Stromal cell of bone marrow (primary cell): ENCODE measurements at regions not wholly inside any gene's neighbourhood (a gene's known extent, or its start where the extent isn't known, plus 50 kb on each side); places are given as distances from the start of the nearest gene placed in this dataset.

ENCODE experiments used
- DNase-seq: peaks from one replicate; pipeline ENCODE4 v3.0.0-alpha.2; 2012; ENCODE audit warnings: low read depth

- no peak for DNase-seq
Measured at GRCh38 chr9:129399634-129399990, 221.3 kb downstream of the C9orf50 start.

- DNase-seq, result no peak
Measured at GRCh38 chr9:129398961-129399633, 221.0 kb upstream of the IER5L start.

- no peak for DNase-seq
Measured at GRCh38 chr9:129398101-129398960, 220.3 kb upstream of the IER5L start.

GRCh38 chr9:129397335-129397734 is 219.3 kb upstream of the IER5L start:
- no peak for DNase-seq

- DNase-seq, result no peak
Measured at GRCh38 chr9:129396365-129396708, 218.3 kb upstream of the IER5L start.

GRCh38 chr9:129395633-129396364 is 217.7 kb upstream of the IER5L start:
- no peak for DNase-seq

GRCh38 chr9:129394886-129395279 is 216.8 kb upstream of the IER5L start:
- no peak for DNase-seq

GRCh38 chr9:129394061-129394885 is 216.2 kb upstream of the IER5L start:
- DNase-seq, result no peak

GRCh38 chr9:129393064-129393463 is 215.0 kb upstream of the IER5L start:
- DNase-seq, result no peak

- DNase-seq, result no peak
Measured at GRCh38 chr9:129392093-129392541, 214.1 kb upstream of the IER5L start.

- DNase-seq, result no peak
Measured at GRCh38 chr9:129391221-129391661, 213.2 kb upstream of the IER5L start.

- DNase-seq, result no peak
Measured at GRCh38 chr9:129390541-129390940, 212.5 kb upstream of the IER5L start.

GRCh38 chr9:129387822-129388221 is 209.8 kb upstream of the IER5L start:
- no peak for DNase-seq

- DNase-seq, result no peak
Measured at GRCh38 chr9:129386812-129387177, 208.7 kb upstream of the IER5L start.

GRCh38 chr9:129385211-129385934 is 207.3 kb upstream of the IER5L start:
- no peak for DNase-seq

GRCh38 chr9:129384491-129385210 is 206.6 kb upstream of the IER5L start:
- DNase-seq, result no peak

GRCh38 chr9:129383561-129384490 is 205.8 kb upstream of the IER5L start:
- DNase-seq, result peak; percentile 55

GRCh38 chr9:129383019-129383560 is 205.0 kb upstream of the IER5L start:
- DNase-seq, result no peak
